ENCODE measurements at regions not wholly inside any gene's neighbourhood (a gene's known extent, or its start where the extent isn't known, plus 50 kb on each side); places are given as distances from the start of the nearest gene placed in this dataset.

DNA sequence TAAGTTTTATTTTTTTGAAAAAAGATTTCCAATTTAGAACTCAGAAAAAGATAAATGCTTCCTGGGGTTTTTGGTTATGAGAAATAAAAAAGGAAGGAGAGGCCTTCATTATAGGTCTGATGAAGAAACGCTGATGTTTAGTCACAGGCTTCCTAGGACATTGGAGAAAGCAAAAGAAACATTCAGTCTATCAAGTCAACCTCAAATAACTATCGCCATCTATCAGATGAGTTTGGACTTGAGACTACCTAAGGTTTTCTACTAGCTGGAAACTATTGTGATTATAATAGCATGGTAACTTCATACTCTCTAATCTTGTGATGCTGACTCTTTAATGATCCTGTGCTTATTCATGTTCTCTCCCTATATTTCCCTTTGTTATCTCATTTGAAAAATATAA, 171.3 kb downstream of the TPBG start:
- TF ChIP-seq, protein P1, sequence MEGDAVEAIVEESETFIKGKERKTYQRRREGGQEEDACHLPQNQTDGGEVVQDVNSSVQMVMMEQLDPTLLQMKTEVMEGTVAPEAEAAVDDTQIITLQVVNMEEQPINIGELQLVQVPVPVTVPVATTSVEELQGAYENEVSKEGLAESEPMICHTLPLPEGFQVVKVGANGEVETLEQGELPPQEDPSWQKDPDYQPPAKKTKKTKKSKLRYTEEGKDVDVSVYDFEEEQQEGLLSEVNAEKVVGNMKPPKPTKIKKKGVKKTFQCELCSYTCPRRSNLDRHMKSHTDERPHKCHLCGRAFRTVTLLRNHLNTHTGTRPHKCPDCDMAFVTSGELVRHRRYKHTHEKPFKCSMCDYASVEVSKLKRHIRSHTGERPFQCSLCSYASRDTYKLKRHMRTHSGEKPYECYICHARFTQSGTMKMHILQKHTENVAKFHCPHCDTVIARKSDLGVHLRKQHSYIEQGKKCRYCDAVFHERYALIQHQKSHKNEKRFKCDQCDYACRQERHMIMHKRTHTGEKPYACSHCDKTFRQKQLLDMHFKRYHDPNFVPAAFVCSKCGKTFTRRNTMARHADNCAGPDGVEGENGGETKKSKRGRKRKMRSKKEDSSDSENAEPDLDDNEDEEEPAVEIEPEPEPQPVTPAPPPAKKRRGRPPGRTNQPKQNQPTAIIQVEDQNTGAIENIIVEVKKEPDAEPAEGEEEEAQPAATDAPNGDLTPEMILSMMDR (IDR thresholded peaks at IDR 0.05) = no peak
- TF ChIP-seq POLR2AphosphoS5 (IDR thresholded peaks at IDR 0.05; ENCODE audit: low read depth, low read length) (no peak), SMC3 (IDR thresholded peaks at IDR 0.05; ENCODE audit: low read depth, low read length) (no peak), NFIC (IDR thresholded peaks at IDR 0.05; ENCODE audit: borderline replicate concordance) (no peak), MXI1 (IDR thresholded peaks at IDR 0.05; ENCODE audit: low read depth, low read length) (no peak), JUND (IDR thresholded peaks at IDR 0.05) (no peak), EP300 (IDR thresholded peaks at IDR 0.05; ENCODE audit: borderline replicate concordance in 1 of 2, low read depth in 1 of 2, low read length in 1 of 2) (no peak), RAD21 (IDR thresholded peaks at IDR 0.05; ENCODE audit: low read length) (no peak), RFX5 (IDR thresholded peaks at IDR 0.05; ENCODE audit: low read length) (no peak), EZH2phosphoT487 (IDR thresholded peaks at IDR 0.05; ENCODE audit: borderline replicate concordance, low read depth) (no peak), REST (IDR thresholded peaks at IDR 0.05; ENCODE audit: low read depth, low read length) (no peak)
- TF ChIP-seq, protein P2, sequence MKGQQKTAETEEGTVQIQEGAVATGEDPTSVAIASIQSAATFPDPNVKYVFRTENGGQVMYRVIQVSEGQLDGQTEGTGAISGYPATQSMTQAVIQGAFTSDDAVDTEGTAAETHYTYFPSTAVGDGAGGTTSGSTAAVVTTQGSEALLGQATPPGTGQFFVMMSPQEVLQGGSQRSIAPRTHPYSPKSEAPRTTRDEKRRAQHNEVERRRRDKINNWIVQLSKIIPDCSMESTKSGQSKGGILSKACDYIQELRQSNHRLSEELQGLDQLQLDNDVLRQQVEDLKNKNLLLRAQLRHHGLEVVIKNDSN (IDR thresholded peaks at IDR 0.05; ENCODE audit: borderline replicate concordance, low read depth) = no peak
- TF ChIP-seq, protein P3, sequence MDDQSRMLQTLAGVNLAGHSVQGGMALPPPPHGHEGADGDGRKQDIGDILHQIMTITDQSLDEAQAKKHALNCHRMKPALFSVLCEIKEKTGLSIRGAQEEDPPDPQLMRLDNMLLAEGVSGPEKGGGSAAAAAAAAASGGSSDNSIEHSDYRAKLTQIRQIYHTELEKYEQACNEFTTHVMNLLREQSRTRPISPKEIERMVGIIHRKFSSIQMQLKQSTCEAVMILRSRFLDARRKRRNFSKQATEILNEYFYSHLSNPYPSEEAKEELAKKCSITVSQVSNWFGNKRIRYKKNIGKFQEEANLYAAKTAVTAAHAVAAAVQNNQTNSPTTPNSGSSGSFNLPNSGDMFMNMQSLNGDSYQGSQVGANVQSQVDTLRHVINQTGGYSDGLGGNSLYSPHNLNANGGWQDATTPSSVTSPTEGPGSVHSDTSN (IDR thresholded peaks at IDR 0.05) = no peak

All from SK-N-SH (cell line).